RWPE2 (cell line): ENCODE measurements at regions not wholly inside any gene's neighbourhood (a gene's known extent, or its start where the extent isn't known, plus 50 kb on each side); places are given as distances from the start of the nearest gene placed in this dataset.

Experiments
- ATAC-seq: fragments of 200-7000 bp; cut with Tn5 transposase; 3 replicates; pipeline ENCODE4 v1.9.1; 2021; ENCODE audit warnings: low read depth
- DNase-seq: peaks from one replicate; pipeline ENCODE4 v3.0.0-alpha.2; 2020; ENCODE audit warnings: low spot score
- H3K27ac ChIP-seq: fragments of 450-650 bp; 2 replicates; pipeline ENCODE4 v1.5.1; 2017; ENCODE audit warnings: mild to moderate bottlenecking; ENCODE audit not compliant: poor library complexity, severe bottlenecking
- H3K27me3 ChIP-seq: fragments of 250-450 bp; sonication (Bioruptor Pico); 2 replicates; pipeline ENCODE4 v1.5.1; 2021; ENCODE audit warnings: mild to moderate bottlenecking, moderate library complexity; ENCODE audit not compliant: insufficient read depth, poor library complexity, severe bottlenecking
- H3K36me3 ChIP-seq: fragments of 250-450 bp; sonication (Bioruptor Pico); 2 replicates; pipeline ENCODE4 v1.5.1; 2020; ENCODE audit warnings: low read depth, mild to moderate bottlenecking, moderate library complexity
- H3K4me1 ChIP-seq: fragments of 250-450 bp; sonication (Bioruptor Pico); 2 replicates; pipeline ENCODE4 v1.5.1; 2021; ENCODE audit warnings: mild to moderate bottlenecking, moderate library complexity; ENCODE audit not compliant: insufficient read depth, poor library complexity, severe bottlenecking
- H3K4me3 ChIP-seq: fragments of 250-450 bp; sonication (Bioruptor Pico); 2 replicates; pipeline ENCODE4 v1.5.1; 2021; ENCODE audit warnings: mild to moderate bottlenecking, moderate library complexity; ENCODE audit not compliant: severe bottlenecking
- H3K9me3 ChIP-seq: fragments of 250-450 bp; sonication (Bioruptor Pico); 2 replicates; pipeline ENCODE4 v1.5.1; 2021; ENCODE audit warnings: mild to moderate bottlenecking, moderate library complexity; ENCODE audit not compliant: severe bottlenecking
- TF ChIP-seq, protein P1 (sequence below): fragments of 450-650 bp; IDR thresholded peaks from one replicate; pipeline ENCODE4 v1.5.1; 2017; ENCODE audit warnings: mild to moderate bottlenecking, moderate library complexity; ENCODE audit not compliant: poor library complexity, severe bottlenecking

GRCh38 chr1:239840790-239841189, 250.9 kb upstream of the FMN2 start:
- TF ChIP-seq, protein P1, sequence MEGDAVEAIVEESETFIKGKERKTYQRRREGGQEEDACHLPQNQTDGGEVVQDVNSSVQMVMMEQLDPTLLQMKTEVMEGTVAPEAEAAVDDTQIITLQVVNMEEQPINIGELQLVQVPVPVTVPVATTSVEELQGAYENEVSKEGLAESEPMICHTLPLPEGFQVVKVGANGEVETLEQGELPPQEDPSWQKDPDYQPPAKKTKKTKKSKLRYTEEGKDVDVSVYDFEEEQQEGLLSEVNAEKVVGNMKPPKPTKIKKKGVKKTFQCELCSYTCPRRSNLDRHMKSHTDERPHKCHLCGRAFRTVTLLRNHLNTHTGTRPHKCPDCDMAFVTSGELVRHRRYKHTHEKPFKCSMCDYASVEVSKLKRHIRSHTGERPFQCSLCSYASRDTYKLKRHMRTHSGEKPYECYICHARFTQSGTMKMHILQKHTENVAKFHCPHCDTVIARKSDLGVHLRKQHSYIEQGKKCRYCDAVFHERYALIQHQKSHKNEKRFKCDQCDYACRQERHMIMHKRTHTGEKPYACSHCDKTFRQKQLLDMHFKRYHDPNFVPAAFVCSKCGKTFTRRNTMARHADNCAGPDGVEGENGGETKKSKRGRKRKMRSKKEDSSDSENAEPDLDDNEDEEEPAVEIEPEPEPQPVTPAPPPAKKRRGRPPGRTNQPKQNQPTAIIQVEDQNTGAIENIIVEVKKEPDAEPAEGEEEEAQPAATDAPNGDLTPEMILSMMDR: no peak
- no peak overlapping the region for H3K4me3 ChIP-seq
- H3K9me3 ChIP-seq: no peaks in the 10 kb centered on the region
- DNase-seq (no peak), ATAC-seq (no peak)
- H3K27me3 ChIP-seq: no peaks in the 10 kb centered on the region
- no peaks in the 10 kb centered on the region for H3K4me1 ChIP-seq
- H3K27ac ChIP-seq: no peak overlapping the region
- no peaks in the 10 kb centered on the region for H3K36me3 ChIP-seq

- Histone ChIP-seq H3K4me3 (no peak overlapping the region), H3K27ac (no peak overlapping the region), H3K36me3 (no peaks in the 10 kb centered on the region), H3K4me1 (no peaks in the 10 kb centered on the region), H3K9me3 (no peaks in the 10 kb centered on the region), H3K27me3 (no peaks in the 10 kb centered on the region)
- no peak for DNase-seq
- TF ChIP-seq, protein P1: no peak
- ATAC-seq: no peak
Measured at GRCh38 chr1:239841631-239842030, 250.1 kb upstream of the FMN2 start.

DNA sequence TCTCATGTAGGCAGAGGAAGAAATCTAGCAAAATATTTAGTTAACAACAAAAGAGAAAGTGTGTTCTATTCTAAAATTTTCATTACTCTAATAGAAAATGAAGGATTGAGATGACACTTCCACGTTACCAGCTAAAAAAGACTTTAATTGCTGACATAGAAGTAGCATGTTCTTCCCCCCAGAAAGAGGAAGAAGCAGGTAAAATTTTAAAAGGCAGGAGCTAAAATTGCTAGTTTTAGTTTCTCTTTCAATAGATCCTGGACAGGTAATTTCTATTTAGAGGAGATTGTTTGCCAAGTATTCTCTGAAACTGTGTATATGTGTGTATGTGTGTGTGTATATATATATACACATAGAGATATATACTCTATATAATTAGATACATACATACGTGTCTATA, 248.1 kb upstream of the FMN2 start:
- Histone ChIP-seq H3K27me3 (no peaks in the 10 kb centered on the region), H3K4me1 (no peaks in the 10 kb centered on the region), H3K36me3 (no peaks in the 10 kb centered on the region), H3K9me3 (no peaks in the 10 kb centered on the region), H3K4me3 (no peak overlapping the region), H3K27ac (no peak overlapping the region)
- TF ChIP-seq, protein P1: no peak
- no peak for DNase-seq
- ATAC-seq: no peak

- TF ChIP-seq, protein P1: no peak
- Histone ChIP-seq H3K36me3 (no peaks in the 10 kb centered on the region), H3K4me3 (no peak overlapping the region), H3K4me1 (no peaks in the 10 kb centered on the region), H3K9me3 (no peaks in the 10 kb centered on the region), H3K27ac (no peak overlapping the region), H3K27me3 (no peaks in the 10 kb centered on the region)
- DNase-seq: no peak
- ATAC-seq: no peak
Measured at GRCh38 chr1:239844833-239845232, 246.8 kb upstream of the FMN2 start.

DNA sequence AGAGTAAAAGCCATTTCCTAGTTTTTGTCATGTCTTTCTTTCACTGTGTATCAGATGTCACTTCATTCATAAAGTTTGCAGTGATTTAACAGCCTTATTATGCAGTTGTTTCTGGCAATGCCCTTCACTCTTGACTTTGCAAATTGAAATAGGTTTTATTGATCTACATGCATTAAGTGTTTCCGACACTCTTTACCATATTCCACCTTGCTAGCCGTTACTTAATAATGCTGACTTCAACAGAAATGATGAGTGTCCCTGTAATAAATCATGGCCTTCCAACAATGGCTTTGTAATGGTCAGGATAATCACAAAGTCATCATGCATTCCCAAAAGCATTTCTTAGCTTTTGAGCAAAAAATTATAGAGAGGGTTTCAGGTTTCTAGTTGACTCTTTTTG, 236.8 kb upstream of the FMN2 start:
- TF ChIP-seq, protein P1: no peak
- H3K27me3 ChIP-seq: no peaks in the 10 kb centered on the region
- H3K4me3 ChIP-seq: no peak overlapping the region
- H3K27ac ChIP-seq: no peak overlapping the region
- ATAC-seq (no peak), DNase-seq (no peak)
- H3K4me1 ChIP-seq: no peaks in the 10 kb centered on the region
- no peaks in the 10 kb centered on the region for H3K36me3 ChIP-seq
- H3K9me3 ChIP-seq: no peaks in the 10 kb centered on the region
